Adipose tissue (tissue), 3 donors: ENCODE measurements at regions not wholly inside any gene's neighbourhood (a gene's known extent, or its start where the extent isn't known, plus 50 kb on each side); places are given as distances from the start of the nearest gene placed in this dataset.

ENCODE experiments used
- H3K27ac ChIP-seq: one replicate; pipeline ENCODE4 v1.5.1; 2013; ENCODE audit warnings: low read depth, low read length
- WGBS, 3 donors: extraction: QIAGEN DNeasy Blood & Tissue Kit; methylation state at CpG; one replicate each; pipeline ENCODE4 v1.1.7; 2013; 5-methylcytosine and 5-hydroxymethylcytosine counted together
- donor health status: healthy with polysubstance abuse.
- donor health status: Bipolar disorder and iron deficiency.
- donor health status: healthy.

- 84 to 95% (median 88%) methylated on average over 4 of the region's 4 CpGs for WGBS, 3 donors
These were observed 50.4 kb upstream of the SERTAD2 start for GRCh38 chr2:64704161-64704560.

GRCh38 chr2:64704996-64705395 lies 51.3 kb upstream of the SERTAD2 start:
- WGBS, 3 donors: 97 to 100% (median 97%) methylated on average over 1 of the region's 1 CpG
- H3K27ac ChIP-seq: no peak overlapping the region

More at GRCh38 chr2:64704161-64704560, 50.4 kb upstream of the SERTAD2 start:
- no peak overlapping the region for H3K27ac ChIP-seq

- WGBS, 3 donors: 96 to 97% (median 96%) methylated on average over 2 of the region's 2 CpGs
- no peak overlapping the region for H3K27ac ChIP-seq
These were observed 53.6 kb upstream of the SERTAD2 start for GRCh38 chr2:64707276-64707675.

DNA sequence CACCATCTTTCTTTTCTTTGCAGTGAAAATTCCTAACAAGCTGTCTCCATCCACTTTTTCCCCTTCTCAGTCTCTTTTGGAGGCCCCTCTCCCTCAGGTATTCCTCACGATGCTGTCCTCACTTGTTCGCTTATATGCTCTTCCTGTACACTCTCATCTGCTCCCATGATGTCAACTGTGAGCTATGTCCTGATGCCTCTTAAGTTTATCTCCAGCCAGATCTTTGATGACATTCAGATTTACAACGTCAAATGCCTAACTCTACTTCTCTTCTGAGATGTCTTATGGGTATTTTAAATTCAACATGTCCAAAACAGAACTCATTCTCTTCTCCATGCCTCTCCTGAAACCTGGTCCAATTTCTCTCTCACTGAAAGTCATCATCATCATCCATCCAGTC lies 55.1 kb upstream of the SERTAD2 start:
- WGBS, 3 donors: 80 to 90% (median 84%) methylated on average over 3 of the region's 3 CpGs
- H3K27ac ChIP-seq: no peak overlapping the region

DNA sequence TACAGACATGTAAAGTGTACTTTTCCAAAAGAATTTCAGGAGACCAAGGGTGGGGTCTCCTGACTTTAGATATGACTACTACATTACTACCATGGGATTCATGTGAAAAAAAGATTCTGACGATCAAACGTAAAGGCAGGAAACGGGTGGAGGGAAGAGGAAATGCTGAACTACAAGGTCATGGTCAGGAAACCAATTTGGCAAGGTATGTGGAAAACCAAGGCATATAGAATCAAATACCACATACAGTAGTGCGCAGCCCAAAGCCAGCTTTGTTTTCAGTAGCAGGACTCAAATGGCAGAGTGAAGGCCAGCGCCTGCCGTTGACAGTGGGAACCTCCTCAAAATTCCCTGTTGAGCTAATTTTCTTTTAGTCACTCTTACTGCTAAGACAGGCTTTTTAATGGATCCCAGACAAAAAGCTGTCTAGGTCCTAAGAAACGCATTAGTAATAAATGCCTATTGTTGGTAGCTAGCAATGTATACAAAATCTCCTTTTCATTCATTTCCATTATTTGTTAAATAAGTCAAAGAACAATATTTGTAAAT lies 57.6 kb upstream of the SERTAD2 start:
- WGBS, 3 donors: 37 to 69% (median 42%) methylated on average over 7 of the region's 7 CpGs
- no peak overlapping the region for H3K27ac ChIP-seq

DNA sequence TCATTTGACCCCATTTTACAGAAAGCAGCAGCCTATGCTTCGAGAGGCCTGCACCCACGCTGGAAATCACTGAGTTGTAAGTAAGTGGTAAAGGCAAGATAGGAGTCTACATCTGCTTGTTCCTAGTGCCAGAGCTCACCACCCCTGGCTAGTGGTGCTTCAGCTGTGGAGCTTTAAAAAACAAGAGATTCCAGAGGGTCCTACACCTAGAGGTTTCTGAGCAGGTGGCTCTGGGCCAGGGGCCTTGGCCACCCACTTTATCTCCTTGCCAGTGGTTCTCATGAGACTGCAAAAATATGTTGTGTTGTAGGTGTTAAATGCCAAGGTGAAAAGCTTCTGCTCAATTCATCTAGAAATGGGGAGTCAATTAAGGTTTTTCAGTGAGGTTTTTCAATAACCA lies 60.0 kb upstream of the SERTAD2 start:
- no peak overlapping the region for H3K27ac ChIP-seq
- WGBS, 3 donors: 96 to 97% (median 96%) methylated on average over 2 of the region's 2 CpGs

DNA sequence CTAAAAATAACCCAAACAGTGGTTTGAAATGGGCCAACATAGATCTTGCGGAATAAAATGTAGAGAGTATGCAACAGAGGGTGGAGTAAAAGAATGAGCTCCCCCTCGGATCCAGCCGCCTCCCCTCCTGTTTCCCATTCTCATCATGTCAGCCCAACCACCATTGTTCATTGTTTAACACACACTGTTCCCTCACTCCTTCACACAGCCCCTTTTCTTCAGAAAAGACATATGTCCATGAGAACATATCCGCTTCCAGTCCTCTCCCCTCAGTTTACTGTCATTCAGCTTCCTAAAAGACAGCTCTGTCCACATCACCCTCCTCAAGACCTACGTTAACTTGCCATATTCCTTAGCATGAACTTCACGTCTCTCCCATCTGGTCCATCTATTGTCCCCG lies 62.9 kb upstream of the SERTAD2 start:
- WGBS, 3 donors: 85 to 89% (median 88%) methylated on average over 7 of the region's 7 CpGs
- H3K27ac ChIP-seq: no peak overlapping the region

- 90 to 93% (median 91%) methylated on average over 4 of the region's 4 CpGs for WGBS, 3 donors
- no peak overlapping the region for H3K27ac ChIP-seq
These were observed 64.7 kb upstream of the SERTAD2 start for GRCh38 chr2:64718250-64718885.

- H3K27ac ChIP-seq: no peak overlapping the region
- WGBS, 3 donors: 45 to 66% (median 54%) methylated on average over 5 of the region's 5 CpGs
These were observed 67.0 kb upstream of the SERTAD2 start for GRCh38 chr2:64720535-64721319.

- WGBS, 3 donors: 36 to 82% (median 80%) methylated on average over 5 of the region's 5 CpGs
These were observed 67.6 kb upstream of the SERTAD2 start for GRCh38 chr2:64721320-64721623.

GRCh38 chr2:64722291-64723044 lies 68.8 kb upstream of the SERTAD2 start:
- 63 to 66% (median 65%) methylated on average over 2 of the region's 2 CpGs for WGBS, 3 donors
- no peak overlapping the region for H3K27ac ChIP-seq

More at GRCh38 chr2:64721320-64721623, 67.6 kb upstream of the SERTAD2 start:
- no peak overlapping the region for H3K27ac ChIP-seq

GRCh38 chr2:64727013-64727767 lies 73.5 kb upstream of the SERTAD2 start:
- 70 to 81% (median 71%) methylated on average over 3 of the region's 3 CpGs for WGBS, 3 donors

GRCh38 chr2:64727843-64728463 lies 74.2 kb upstream of the SERTAD2 start:
- whole genome bisulfite sequencing, 3 donors: 65 to 85% (median 82%) methylated on average over 10 to 11 of the region's 11 CpGs
- no peak overlapping the region for H3K27ac ChIP-seq

More at GRCh38 chr2:64727013-64727767, 73.5 kb upstream of the SERTAD2 start:
- H3K27ac ChIP-seq: no peak overlapping the region

GRCh38 chr2:64730551-64731262 lies 77.0 kb upstream of the SERTAD2 start:
- 2 to 12% (median 11%) methylated on average over 9 of the region's 9 CpGs for WGBS, 3 donors

GRCh38 chr2:64731263-64731643 lies 77.5 kb upstream of the SERTAD2 start:
- WGBS, 3 donors: 28 to 55% (median 38%) methylated on average over 3 of the region's 3 CpGs

More at GRCh38 chr2:64730551-64731262, 77.0 kb upstream of the SERTAD2 start:
- no peak overlapping the region for H3K27ac ChIP-seq

DNA sequence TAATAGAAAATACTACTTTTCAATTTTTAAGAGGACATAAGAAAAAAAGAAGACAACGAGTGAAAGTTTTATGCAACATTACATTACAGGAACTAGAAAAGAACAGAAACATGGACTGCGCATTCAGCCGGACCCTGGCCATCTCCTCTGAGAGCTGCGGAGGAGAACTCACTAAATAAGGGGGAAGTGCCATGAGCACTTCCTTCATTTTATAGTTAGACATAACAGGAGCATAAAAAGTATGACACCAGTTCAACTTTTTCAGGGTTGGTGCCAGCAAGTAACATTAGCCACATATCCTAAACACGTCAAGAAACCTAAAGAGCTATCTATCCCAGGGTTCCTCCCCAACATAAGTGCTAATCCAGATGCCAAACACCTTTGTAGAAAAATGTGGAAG lies 78.0 kb upstream of the SERTAD2 start:
- WGBS, 3 donors: 46 to 82% (median 55%) methylated on average over 5 of the region's 5 CpGs
- H3K27ac ChIP-seq: no peak overlapping the region

More at GRCh38 chr2:64731263-64731643, 77.5 kb upstream of the SERTAD2 start:
- no peak overlapping the region for H3K27ac ChIP-seq

DNA sequence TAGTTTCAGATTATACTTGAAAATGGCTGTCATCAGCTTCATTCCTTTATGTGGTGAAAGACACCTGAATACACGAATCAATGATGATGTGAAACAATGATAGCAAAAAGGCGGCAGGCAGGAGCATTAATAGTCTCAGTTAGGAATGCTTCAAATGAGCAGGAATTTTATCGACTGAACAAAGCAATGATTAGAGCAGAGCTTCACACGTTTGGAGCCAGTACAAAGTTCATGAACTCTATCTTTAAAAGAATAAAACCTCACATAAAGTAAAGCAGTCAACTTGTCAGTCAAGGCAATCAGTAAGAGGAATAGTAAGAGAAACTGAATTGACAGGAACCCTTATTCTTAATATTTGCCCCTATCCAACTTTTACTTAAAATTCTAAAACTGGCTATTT lies 78.4 kb upstream of the SERTAD2 start:
- 26 to 75% (median 73%) methylated on average over 4 of the region's 4 CpGs for WGBS, 3 donors
- H3K27ac ChIP-seq: no peak overlapping the region
